GM12801 (cell line): ENCODE measurements at regions not wholly inside any gene's neighbourhood (a gene's known extent, or its start where the extent isn't known, plus 50 kb on each side); places are given as distances from the start of the nearest gene placed in this dataset.

Experiments used
- TF ChIP-seq, protein P1 (sequence below): IDR thresholded peaks from one replicate; pipeline ENCODE4 v1.5.1; 2011; ENCODE audit warnings: control low read depth; ENCODE audit not compliant: insufficient read length; ENCODE audit errors: extremely low read depth

DNA sequence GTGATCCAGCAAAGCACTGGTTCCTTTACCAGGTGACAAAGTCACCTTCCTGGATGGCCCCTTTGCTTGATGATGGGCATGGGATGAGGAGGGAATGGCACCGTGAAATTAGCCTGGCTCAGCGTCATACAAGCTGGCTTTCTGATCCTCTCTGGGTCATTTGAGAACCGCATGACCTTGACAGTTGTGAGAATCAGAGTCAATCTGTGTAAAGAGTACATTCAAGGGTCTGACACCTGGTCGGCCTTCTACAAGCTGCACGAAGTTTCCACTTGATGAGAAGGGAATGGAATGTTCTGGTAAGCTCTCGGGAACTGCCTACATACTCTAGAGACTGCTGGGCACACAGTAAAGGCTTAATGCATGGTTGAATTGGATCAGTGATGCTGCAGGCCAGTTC, 319.8 kb upstream of the TLE3 start:
- TF ChIP-seq, protein P1, sequence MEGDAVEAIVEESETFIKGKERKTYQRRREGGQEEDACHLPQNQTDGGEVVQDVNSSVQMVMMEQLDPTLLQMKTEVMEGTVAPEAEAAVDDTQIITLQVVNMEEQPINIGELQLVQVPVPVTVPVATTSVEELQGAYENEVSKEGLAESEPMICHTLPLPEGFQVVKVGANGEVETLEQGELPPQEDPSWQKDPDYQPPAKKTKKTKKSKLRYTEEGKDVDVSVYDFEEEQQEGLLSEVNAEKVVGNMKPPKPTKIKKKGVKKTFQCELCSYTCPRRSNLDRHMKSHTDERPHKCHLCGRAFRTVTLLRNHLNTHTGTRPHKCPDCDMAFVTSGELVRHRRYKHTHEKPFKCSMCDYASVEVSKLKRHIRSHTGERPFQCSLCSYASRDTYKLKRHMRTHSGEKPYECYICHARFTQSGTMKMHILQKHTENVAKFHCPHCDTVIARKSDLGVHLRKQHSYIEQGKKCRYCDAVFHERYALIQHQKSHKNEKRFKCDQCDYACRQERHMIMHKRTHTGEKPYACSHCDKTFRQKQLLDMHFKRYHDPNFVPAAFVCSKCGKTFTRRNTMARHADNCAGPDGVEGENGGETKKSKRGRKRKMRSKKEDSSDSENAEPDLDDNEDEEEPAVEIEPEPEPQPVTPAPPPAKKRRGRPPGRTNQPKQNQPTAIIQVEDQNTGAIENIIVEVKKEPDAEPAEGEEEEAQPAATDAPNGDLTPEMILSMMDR: no peak

DNA sequence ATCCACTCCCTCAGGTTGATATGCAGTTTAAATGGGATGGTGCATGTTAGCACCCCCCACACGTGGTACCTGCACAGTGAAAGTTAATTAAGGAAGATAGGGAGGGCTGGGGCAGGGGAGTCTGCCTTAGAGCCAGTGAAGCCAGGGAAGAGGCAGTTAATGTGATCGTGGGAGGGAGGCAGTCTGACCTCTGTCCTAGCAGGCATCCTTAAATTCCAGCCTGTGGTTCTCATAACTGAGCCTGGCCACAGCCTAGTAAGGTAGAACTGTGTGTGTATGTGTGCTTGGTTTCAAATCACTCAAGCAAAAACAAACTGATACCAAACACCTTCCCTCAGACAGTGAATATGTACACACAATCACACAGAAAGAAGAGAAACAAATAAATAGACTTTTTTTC, 319.1 kb upstream of the TLE3 start:
- TF ChIP-seq, protein P1: no peak

DNA sequence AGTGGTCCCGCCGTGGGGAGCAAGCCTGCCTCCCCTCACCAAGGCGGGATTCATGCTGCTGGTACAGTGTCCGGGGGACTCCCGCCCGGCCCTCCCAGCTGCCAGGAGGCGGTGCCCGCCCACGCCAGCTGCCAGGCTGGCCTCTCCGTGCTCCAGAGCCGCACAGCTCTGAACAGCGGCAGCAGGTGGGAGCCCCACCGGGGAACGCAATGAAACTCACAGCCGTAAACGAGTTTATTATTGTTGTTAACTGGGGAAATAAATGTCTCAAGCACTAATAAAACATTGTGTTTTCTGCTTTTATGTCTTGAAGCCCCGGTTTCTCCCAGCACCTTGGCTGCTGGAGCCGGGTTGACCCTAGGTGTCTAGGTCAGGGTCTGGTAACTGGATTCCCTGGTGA, 317.7 kb upstream of the TLE3 start:
- TF ChIP-seq, protein P1: no peak

DNA sequence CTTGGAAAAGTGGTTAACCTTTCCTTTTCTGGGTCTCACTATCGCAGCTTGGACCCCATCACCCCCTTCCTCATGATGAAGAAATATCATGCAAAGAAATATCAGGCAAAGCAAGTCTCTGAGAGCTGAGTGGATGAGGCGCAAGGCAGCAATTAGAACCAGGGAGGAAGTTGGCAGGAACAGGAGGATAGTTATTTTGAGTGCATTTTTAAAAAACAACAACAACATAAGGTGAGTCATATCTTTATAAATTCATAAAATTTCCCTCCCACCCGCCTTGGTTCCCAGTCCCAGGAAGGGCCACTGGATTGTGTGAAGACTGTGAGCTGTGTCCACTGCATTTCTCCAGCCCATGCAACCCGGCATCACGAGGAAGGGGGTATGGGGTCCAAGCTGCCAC, 316.9 kb upstream of the TLE3 start:
- TF ChIP-seq, protein P1: no peak

DNA sequence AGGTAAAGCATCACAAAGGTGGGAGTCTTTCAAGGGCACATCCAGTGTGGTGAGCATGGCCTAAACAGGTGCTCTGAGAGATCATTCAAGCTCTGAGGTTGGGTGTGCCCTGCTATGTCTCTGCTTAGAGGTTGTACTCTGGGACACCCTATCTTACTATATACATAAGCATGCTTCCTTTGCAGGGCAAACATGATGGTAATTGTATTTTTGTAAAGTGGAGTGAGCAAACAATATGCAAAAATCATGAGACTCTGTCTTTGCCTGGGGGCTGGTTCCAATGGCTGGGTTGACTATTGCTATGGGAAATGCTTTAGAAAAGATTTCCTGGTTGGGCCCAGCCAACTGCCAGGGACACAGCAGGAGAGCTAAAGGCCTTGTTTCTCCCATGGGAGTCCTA, 315.1 kb upstream of the TLE3 start:
- TF ChIP-seq, protein P1: no peak

DNA sequence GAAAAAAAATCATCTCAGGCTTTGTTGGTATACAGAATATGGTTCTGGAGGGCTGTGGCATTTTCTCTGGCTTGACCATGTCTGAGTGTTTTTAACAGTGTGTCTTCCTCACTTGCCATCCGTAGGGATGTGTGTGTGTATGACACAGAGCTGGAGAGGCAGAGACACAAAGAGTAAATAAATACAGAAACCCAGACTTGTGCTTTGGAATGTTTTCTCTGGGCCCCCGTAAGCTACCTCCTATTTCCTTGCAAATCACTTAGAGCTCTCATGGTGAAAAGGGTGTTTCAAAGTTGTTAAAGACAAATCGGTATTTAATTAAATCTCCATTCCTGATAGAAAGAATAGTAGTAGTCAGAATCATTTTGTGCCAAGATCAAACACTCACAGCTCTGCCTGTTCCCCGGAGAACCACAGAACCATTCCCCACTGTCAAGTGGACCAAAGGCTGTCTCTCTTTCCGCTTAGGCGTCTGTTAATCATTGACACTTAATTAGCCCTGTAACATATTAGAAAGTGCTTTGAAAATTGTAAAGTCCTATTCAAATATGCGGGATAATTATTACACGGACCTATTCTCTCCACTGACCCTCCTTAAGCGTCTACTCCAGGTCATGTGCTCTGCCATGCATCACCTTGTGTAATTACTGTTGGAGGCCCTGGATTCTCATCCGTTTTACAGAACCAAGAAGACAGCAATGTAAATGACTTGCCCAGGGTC, 313.6 kb upstream of the TLE3 start:
- TF ChIP-seq, protein P1: no peak

DNA sequence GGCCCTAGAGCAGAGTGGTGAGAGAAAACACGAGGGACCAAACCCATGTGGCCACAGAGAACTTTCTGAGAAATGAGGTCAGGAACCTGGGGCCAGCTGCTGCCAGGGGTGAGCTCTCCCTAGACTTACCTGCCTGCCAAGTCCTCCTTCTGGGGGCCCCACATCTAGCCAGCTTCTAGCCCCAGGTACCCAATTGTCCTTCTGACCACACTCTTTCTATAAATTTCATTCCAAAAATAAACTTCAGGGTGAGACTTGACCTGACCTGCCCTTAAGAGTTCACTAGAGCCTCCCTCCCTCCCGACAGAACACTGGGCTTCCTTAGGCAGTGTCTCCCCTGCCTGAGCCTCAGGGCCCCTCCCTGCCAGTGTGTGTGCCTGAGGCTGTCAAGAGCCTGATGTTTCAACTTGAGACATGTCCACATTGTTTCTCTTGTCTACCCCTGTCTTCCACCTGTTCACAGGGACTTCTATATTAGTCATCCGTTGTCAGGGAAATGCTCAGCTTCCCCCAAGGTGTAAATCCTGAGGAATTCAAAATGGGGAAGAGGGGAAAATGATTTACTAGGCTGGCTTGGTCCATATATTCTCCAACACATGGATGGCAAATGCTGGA, 312.8 kb upstream of the TLE3 start:
- TF ChIP-seq, protein P1: no peak
